ENCODE measurements at regions not wholly inside any gene's neighbourhood (a gene's known extent, or its start where the extent isn't known, plus 50 kb on each side); places are given as distances from the start of the nearest gene placed in this dataset.

DNA sequence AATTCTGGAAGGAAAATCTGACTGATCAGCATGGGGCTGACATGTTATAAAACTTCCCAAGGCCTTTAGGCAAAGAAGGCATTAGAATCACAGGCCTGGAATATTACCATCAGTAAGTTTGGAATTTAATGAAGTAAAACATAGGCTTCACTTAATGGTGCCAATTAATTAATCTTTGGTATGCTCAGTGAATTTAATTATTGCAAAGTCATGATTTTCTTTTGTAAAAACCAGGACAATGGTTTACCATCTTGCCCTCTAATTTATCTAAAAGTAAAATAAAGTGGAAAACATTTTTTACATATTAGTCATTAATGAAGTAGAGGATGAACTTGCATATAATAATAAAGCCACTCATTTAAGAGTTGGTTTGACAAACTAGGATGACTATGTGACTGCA, 220.3 kb downstream of the SEC23IP start:
- TF ChIP-seq POLR2AphosphoS5 (IDR thresholded peaks at IDR 0.05; ENCODE audit: low read depth), result no peak
- TF ChIP-seq, protein P1, sequence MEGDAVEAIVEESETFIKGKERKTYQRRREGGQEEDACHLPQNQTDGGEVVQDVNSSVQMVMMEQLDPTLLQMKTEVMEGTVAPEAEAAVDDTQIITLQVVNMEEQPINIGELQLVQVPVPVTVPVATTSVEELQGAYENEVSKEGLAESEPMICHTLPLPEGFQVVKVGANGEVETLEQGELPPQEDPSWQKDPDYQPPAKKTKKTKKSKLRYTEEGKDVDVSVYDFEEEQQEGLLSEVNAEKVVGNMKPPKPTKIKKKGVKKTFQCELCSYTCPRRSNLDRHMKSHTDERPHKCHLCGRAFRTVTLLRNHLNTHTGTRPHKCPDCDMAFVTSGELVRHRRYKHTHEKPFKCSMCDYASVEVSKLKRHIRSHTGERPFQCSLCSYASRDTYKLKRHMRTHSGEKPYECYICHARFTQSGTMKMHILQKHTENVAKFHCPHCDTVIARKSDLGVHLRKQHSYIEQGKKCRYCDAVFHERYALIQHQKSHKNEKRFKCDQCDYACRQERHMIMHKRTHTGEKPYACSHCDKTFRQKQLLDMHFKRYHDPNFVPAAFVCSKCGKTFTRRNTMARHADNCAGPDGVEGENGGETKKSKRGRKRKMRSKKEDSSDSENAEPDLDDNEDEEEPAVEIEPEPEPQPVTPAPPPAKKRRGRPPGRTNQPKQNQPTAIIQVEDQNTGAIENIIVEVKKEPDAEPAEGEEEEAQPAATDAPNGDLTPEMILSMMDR (IDR thresholded peaks at IDR 0.05; ENCODE audit: insufficient read depth, low read length), result no peak
- TF ChIP-seq, protein P2, sequence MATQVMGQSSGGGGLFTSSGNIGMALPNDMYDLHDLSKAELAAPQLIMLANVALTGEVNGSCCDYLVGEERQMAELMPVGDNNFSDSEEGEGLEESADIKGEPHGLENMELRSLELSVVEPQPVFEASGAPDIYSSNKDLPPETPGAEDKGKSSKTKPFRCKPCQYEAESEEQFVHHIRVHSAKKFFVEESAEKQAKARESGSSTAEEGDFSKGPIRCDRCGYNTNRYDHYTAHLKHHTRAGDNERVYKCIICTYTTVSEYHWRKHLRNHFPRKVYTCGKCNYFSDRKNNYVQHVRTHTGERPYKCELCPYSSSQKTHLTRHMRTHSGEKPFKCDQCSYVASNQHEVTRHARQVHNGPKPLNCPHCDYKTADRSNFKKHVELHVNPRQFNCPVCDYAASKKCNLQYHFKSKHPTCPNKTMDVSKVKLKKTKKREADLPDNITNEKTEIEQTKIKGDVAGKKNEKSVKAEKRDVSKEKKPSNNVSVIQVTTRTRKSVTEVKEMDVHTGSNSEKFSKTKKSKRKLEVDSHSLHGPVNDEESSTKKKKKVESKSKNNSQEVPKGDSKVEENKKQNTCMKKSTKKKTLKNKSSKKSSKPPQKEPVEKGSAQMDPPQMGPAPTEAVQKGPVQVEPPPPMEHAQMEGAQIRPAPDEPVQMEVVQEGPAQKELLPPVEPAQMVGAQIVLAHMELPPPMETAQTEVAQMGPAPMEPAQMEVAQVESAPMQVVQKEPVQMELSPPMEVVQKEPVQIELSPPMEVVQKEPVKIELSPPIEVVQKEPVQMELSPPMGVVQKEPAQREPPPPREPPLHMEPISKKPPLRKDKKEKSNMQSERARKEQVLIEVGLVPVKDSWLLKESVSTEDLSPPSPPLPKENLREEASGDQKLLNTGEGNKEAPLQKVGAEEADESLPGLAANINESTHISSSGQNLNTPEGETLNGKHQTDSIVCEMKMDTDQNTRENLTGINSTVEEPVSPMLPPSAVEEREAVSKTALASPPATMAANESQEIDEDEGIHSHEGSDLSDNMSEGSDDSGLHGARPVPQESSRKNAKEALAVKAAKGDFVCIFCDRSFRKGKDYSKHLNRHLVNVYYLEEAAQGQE (IDR thresholded peaks at IDR 0.05; ENCODE audit: insufficient replicate concordance, low read depth), result no peak
- TF ChIP-seq GABPA (IDR thresholded peaks at IDR 0.05; ENCODE audit: low read depth), result no peak
- TF ChIP-seq SPI1 (IDR thresholded peaks at IDR 0.05; ENCODE audit: borderline replicate concordance, low read depth), result no peak

All from HL-60 (cell line).